NCI-H748 (cell line): ENCODE measurements at regions not wholly inside any gene's neighbourhood (a gene's known extent, or its start where the extent isn't known, plus 50 kb on each side); places are given as distances from the start of the nearest gene placed in this dataset.
A peak's percentile ranks its signal among the peaks of the same experiment; 100 is the strongest.
"Not testable (repeated sequence)": the region's sequence is repeated elsewhere in the genome, so short reads cannot be mapped to it uniquely, and the experiment has no call there.

Experiments
- DNase-seq: peaks from one replicate; lab custom pipeline; 2025; ENCODE audit not compliant: unreplicated experiment; lab: John Stamatoyannopoulos, UW

DNA sequence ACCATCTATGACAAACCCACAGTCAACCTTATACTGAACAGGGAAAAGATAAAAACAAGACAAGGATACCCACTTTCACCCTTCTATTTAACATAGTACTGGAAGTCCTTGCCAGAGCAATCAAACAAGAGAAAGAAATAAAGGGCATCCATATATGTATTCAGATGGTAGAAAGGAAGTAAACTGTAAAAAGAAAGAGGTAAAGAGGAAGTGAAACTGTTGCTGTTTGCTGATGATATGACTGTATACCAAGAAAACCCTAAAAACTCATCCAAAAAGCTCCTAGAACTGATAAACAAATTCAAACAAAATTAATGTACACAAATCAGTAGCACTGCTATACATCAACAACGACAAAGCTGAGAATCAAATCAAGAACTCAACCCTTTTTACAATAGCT, 538.7 kb upstream of the PABPC4L start:
- DNase-seq = no peak

DNA sequence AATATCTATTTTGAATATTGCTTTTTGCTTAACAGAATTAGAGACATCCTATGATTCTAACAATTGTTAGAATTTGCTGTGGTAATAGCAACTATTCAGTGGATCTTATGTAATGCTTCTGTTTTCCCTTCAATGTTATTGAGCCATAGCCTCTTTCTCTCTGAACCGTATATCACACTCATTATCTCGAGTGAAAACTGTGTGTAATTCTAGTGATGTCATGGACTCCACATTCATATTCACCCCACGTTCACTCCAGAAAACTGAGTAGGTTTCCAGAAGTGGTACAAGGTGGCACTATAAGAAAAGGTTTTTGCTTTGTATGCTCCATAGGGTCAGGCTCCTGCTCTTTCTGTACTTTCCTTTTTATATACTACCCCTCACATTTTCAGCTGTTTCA, 534.3 kb upstream of the PABPC4L start:
- DNase-seq = peak; percentile 2

DNA sequence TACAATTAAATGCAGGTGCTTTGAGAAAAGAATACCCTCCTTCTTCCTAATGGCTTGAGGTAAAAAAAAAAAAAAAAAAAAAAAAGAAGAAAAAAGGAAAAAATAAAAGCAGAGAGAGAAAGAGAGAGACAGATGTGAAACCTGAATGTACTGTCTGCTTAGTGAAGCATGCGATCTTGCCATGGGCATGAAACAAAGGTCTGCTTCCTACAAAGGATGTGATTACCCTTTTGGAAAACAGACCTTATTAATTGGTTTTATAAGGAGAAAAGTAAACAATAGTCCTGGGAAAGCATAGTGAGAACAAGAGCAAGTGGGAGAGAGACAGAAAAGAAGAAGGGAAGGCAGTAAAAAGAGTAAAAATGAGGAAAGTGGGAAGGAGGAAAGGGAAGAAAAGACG, 526.1 kb upstream of the PABPC4L start:
- DNase-seq = peak; percentile 69

DNA sequence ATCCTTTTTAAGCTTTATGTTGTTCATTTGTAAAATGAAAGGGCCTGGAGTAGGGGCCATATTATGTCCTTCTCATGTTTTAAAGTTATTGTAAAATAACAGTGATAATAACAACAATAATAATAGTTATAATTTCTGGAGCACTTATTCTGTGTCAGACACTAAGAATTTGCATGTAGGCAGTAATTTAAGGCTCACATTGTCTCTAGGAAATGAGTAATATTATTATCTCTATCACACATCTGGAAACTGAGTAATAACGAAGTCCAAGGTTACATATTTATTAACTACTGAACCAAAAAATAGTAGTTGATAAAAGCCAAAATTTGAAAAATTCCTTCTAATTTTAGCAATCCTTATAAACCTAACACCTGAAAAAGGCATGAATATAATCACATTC, 520.7 kb upstream of the PABPC4L start:
- DNase-seq = no peak

DNA sequence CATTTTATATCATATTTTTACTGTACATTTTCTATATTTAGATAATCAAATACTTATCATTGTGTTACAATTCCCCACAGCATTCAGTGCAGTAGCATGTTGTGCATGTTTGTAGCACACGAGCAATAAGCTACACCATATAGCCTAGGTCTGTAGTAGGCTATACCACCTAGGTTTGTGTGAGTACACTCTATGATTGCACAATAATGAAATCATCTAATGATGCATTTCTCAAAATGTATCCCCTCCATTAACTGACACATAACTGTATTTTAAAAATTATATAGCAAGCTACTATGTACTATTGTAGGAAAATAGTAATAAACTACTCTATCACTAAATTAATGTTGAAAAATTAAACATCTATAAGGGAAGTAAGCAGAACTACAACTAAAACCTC, 518.4 kb upstream of the PABPC4L start:
- DNase-seq = no peak

DNA sequence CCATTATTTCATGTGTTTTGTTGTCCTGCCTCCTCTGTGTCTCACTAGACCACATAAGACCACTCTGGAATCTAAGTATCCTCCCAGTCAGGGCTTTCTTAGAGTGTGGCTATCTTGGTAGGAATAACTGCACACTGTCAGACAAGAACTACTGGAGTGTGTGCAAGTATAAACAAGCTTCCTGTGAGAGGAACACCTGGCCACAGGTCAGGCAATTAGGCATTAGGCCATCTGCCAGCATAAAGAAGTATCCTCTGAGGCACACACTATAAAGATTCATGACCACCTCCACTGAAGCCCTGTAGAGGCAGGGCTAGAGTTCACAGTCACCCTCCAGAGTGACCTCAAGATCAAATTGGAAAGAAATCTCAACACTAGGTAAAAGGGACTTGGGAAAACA, 507.0 kb upstream of the PABPC4L start:
- DNase-seq = peak; percentile 18

DNA sequence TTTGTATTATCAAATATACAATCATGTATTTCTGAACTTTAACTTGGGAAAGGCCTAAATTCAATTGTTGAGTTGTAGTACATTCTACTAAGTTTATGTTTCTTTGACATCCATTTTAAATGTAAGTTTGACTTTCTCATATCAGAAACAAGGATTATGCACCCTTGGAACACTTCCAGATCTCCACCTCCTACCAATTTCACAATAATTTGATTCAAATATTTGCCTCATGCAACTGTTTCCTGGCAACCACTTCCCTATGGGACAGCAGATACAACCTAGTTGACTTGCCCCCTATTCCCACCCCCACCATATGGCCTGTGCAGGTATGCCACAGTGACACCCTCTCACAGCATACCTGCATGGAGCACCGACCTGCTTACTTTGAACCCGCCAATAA, 506.4 kb upstream of the PABPC4L start:
- DNase-seq = peak; percentile 34

DNA sequence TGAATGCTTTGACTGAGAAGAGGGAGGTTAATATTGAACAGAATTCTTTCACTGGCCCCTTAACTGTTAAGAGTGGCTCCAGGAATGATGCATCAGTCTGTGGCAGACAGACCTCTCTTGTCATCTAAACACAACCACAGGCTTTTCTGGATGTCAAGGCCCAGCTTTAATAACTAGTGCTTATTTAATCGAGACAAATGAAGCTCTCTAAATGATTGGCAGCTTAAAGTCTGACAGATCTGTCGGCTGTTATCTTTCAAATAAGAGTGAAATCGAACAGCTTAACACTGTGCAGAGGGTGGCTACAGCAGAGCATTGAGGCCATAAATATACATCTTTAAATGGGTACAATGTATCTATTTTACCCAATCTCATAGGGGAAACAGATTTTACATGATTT, 500.8 kb upstream of the PABPC4L start:
- no peak for DNase-seq

DNA sequence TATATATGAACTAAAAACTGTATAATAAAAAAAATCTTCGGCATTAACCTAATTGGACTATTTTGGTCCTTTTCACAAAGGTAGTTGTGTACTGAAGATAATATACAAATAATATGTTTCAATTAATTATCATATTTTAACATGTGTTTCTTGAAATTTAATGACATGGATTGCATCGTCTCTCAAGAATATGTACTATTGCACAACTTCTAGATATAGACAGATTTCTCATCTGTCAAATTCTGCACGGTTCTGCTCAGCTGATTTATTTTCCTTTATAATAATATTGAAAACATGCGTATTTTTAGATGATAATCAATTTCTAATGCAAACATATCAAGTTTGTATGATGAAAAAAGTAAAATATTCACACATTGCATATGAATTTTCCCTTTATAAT, 498.7 kb upstream of the PABPC4L start:
- no peak for DNase-seq

DNA sequence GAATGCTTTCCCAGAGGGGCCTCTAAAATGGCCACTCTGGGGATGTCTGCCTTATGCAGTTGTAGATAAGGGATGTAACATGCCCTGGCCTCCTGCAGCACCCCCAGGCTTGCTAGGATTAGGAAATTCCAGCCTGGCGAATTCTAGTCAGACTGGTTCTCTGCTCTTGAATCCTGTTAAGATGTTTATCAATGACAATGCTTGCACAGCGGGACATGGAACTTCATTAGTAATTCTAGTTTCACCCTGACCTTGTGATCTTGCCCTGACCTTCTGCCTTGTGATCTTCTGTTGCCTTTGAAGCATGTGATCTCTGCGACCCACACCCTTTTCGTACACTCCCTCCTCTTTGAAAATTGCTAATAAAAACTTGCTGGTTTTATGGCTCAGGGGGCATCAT, 497.2 kb upstream of the PABPC4L start:
- not testable (repeated sequence) for DNase-seq

DNA sequence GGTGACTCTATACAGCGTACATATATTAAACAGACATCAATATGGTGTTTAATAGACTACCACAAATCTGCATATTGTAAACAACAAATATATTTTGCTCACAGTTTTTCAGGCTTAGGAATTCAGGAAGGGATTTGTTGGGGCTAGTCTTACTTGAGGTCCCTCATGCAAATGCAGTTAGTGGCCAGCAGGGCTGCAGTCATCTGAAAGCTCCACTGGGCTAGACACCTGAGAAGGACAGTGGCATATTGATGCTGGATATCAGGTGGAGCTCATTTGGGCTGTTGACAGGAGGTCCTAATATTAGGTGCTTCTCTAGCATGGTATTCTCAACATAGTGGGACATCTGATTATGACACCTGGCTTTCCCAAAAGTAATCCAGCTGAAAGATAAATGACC, 493.8 kb upstream of the PABPC4L start:
- no peak for DNase-seq

DNA sequence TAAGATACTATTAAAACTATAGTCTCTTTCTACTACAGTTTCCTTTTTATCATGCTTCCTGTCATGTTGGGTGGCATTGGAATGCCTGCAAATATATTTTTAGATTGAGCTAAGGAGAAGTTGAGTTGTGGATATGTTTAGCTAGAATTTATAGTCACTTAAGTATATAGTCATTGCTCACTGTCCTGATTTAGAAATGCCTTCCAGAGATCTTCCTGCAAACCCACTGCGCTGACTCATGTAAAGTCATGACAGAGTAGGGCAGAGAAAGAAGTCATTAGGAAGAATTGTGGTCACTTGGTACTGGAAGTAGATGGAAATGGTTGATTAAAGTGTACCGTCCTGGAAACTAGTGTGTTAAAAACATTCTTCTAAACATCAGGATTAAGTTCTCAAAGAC, 490.3 kb upstream of the PABPC4L start:
- no peak for DNase-seq

DNA sequence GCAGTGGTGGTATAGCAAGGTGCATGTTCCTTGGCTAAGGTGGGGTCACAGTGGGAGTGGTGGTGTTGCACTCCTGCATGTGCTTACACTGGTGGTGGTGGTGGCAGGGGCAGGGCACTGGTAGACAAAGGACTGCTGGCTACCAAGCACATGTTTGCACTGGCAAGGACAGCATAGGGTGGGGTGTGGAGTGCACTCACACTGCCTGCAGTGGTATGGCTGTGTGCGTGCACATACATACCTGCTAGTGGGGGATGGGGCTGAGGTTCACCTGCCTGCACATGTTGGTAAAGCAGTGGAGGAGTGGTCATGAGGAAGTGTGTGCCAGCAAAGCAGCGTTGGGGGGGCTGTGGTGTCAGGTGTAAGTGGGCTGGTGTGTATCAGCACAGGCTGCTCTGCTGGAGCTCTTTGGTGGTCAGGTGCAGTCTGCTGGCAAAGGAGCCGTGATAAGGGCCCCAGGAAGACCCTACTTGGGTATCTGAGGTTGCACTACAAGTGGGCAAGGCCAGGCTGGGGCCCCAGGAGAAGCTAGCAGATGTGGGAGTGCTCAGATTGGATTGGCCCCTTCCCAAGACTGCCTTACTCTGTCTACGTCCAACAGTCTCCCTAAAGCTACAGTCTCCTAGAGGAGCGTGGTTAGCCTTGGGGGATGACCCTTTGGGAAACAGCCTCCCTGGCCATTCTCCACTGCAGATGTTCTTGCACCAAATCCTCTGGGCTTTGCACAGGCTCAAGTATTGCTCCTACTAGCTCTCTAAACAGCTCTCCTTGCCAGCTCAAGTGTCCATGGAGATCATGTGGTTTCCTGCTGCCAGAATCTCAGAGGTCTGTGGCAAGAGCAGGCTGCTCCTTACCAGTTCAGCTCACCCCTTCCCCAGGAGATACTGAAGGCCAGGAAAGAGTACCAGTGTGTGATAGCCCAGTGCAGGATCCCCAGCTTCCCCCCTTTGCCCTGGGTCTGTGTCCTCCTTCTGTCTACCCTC, 486.3 kb upstream of the PABPC4L start:
- DNase-seq = no peak

DNA sequence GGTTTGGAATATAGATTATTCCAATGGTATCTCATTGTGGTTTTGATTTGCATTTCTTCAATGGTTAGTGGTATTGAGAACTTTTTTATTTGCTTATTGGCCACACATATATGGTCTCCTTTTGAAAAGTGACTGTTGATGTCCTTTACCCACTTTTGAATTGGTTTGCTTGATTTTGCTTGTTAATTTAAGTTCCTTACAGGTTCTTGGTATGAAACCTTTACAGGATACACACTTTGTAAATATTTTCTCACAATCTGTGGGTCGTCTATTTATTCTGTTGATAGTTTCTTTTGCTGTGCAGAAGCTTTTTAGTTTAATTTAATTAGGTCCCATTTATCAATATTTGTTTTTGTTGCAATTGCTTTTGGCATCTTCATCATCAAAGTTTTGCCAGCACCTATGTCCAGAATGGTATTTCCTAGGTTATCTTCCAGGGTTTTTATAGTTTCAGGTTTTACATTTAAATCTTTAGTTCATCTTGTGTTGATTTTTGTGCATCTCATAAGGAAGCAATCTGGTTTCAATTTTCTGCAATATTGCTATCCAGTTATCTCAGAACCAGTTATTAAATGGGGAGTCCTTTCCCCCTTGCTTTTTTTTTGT, 475.7 kb upstream of the PABPC4L start:
- DNase-seq = no peak

DNA sequence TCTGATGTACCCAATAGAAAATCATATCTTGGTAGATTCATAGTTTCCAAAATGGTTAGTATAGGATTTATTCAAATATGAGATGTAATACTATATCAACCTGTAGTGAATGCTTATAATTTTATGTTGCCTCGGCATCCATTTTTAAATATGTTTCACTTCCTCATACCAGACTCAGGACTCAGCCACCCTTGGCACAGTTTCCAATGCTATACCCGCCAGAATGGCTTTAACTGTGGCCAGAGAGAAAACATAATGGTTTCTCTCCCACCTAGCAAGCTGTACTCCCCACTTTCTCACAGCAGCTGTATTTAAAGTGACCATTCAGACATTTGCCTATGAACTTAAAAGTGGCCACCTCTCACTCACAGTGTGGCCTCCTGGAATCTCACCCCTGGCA, 466.6 kb upstream of the PABPC4L start:
- no peak for DNase-seq

DNA sequence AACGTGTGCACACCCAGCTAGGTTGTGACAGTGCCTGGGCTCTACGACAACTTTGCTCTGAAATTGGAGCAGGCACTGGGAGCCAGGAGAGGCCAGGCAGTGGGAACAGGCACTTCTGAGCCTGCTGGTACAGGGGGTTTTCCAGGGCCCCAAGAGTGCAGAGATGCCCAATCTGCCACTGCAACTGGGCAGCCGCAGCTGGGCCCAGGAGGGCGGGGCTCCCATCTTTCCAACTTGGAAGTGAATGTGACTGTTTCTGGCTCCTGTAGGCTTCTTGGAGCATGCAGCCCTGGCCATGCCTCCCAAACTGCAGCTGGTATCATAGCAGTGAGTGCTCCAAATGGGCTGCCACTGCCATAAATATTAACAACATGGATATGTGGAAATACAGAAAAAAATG, 465.1 kb upstream of the PABPC4L start:
- DNase-seq = no peak

DNA sequence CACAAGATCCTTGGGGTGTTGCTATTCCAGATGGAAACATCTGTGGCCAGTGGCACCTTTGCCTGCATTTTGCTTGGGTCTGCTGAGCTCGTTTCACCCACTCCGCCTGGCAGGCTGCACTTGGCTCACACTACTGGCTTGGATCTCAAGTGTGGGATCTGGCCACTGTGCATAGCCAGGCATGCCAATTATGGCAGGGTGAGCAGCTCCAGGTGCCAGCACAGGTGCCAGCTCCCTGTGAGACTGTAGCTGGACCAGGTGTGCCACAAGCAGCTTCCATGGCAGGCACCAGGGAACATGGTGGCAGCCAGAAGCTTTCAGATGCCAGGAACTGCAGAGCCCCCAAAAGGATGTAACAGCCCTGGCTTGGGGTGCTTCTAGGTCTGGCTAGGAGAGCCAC, 463.8 kb upstream of the PABPC4L start:
- no peak for DNase-seq

DNA sequence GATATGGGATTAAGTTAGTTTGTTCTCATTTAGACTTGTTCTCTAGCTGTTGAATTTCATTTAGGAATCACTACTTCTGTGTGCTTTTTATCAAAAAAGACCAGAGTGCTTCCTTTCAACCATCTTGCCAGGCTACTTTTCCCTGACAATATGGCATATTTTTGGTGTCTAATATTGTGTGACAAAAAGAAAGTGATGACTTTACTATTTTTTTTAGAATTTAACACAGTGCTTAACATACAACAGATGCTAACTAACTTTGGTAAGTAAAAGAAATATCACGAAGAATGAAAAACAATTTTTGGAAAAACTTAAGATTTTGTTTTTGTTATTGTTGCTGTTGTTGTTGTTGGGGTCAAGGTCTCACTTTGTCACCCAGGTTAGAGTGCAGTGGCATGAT, 462.2 kb upstream of the PABPC4L start:
- no peak for DNase-seq

DNA sequence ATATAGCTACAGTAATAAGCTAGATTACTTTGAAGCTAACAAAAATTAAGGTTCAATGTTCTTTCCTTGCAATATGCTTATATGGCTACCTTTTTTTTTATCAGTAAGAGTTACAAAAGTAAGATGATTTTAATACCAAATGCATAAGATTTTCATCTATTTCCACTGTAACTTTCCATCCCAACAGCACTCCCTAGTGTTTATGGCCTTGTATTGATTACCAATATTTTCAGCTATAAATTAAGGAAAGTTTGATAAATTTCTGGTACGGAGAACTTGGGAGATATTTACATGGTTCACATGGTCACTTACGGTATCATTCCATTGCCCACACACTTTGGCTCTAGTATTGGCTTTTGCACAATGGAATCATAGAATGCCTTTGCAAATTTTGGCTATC, 448.9 kb upstream of the PABPC4L start:
- no peak for DNase-seq

DNA sequence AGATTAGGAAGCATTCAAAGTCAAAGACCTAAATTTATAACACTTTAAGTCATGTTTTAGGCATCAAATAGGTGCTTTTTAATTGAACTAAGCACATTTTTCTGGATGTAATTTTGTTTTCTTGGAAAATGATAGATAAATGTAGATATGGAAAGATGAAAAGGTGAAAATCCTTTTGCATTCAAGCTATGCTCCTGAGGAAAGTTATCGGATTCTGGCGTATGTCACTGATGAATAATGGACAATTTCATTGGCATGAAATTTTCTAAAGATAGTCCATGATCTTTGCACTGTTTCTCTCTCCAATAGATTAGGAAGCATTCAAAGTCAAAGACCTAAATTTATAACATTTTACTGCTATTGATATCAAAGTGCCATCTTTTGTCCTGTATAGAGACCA, 444.2 kb upstream of the PABPC4L start:
- DNase-seq = no peak

DNA sequence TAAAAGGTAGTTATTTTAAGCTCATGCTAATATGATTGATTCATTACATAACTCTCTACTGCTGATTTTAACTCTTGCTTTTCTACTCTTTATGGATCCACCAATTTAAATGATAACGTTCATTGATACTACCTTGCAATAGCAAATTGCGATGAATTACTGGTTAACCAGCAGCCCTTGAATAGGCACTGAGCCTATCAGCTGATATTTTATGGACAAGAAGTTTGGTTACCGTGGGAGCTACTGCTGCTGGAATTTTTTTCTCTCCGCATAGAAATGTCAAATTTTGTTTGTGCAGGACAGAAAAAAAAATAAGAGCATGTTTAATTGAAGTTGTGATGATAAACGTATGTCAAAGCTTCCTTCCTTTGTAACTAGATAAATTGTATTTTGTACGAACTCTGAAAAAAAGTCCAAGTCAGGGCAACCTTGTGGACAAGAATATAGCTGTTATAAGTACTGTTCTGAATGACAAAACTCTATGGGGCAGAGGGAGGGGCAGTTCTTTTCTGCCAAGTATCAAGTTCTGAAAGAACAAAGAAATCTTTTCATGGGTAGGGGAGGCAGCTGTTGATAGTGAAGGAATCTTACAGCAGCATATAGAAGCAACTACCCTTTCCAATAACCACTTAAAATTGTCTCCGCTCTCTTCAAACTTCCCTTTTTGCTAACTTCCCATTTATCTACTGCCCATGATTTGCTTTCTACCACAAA, 434.9 kb upstream of the PABPC4L start:
- DNase-seq = no peak

DNA sequence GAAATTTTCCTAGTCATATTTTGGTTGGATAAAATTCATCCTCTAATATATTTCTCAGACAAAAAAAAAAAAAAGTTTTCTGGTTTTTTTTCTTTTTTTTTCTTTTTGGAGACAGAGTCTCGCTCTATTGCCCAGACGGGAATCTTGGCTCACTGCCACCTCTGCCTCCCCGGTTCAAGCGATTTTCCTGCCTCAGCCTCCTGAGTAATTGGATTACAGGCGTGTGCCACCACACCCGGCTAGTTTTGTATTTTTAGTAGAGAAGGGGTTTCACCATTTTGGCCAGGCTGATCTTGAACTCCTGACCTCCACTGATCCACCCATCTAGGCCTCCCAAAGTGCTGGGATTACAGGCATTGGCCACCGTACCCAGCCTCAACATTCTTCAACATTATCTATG, 432.7 kb upstream of the PABPC4L start:
- no peak for DNase-seq
